ENCODE measurements at regions not wholly inside any gene's neighbourhood (a gene's known extent, or its start where the extent isn't known, plus 50 kb on each side); places are given as distances from the start of the nearest gene placed in this dataset.
"Not testable (repeated sequence)": the region's sequence is repeated elsewhere in the genome, so short reads cannot be mapped to it uniquely, and the experiment has no call there.

- TF ChIP-seq POLR2A (IDR thresholded peaks at IDR 0.05; ENCODE audit: low read depth, low read length): no peak
- DNase-seq (ENCODE audit: insufficient read length, low spot score): no peak
- no peak for FAIRE-seq
These were observed 1117.3 kb downstream of the SORCS3 start for GRCh38 chr10:105758209-105758998.

DNA sequence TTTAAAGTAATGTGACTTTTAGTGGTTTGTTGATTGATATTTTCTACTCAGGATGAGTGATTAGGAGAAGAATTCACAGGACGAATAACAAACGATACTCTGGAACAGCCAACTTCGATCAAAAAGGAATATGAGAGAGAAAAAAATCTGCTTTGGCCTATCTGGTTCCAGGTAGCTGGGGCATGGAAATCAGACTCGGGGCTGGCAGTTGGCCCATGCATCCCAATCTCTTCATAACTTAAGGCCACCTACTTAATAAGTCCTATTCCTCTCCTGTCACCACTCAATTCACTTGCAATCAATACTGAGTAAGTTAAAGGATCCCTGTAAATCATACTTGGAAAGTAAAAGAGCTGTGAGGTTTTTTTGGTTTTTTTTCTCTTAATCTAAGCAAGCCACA, 1116.2 kb downstream of the SORCS3 start:
- DNase-seq (ENCODE audit: insufficient read length, low spot score): no peak
- TF ChIP-seq POLR2A (IDR thresholded peaks at IDR 0.05; ENCODE audit: low read depth, low read length): no peak
- FAIRE-seq: no peak

DNA sequence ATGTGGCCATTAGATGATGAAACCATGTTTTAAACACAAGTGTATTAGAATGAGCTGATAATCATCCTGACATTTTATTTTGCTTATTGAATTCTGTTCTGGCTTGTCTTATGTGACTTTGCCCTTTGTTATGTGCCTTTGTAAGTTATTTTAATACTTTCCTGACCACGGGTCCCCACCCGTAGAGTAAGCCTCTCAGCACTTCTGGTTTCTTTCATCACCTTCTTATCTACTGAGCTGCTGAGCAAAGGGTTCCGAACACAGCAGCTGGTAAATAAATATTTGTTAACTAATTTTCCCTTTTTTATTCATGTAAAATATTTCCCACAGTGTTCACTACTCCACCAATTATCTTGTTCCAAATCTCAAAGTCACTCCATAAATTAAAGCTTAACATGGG, 1115.3 kb downstream of the SORCS3 start:
- FAIRE-seq (no peak), DNase-seq (ENCODE audit: insufficient read length, low spot score) (no peak)
- TF ChIP-seq POLR2A (IDR thresholded peaks at IDR 0.05; ENCODE audit: low read depth, low read length): no peak

- TF ChIP-seq POLR2A (IDR thresholded peaks at IDR 0.05; ENCODE audit: low read depth, low read length): no peak
- DNase-seq (ENCODE audit: insufficient read length, low spot score) (no peak), FAIRE-seq (no peak)
These were observed 1110.6 kb downstream of the SORCS3 start for GRCh38 chr10:105751688-105752087.

- FAIRE-seq (no peak), DNase-seq (ENCODE audit: insufficient read length, low spot score) (no peak)
- TF ChIP-seq POLR2A (IDR thresholded peaks at IDR 0.05; ENCODE audit: low read depth, low read length): no peak
These were observed 1104.6 kb downstream of the SORCS3 start for GRCh38 chr10:105745596-105746148.

DNA sequence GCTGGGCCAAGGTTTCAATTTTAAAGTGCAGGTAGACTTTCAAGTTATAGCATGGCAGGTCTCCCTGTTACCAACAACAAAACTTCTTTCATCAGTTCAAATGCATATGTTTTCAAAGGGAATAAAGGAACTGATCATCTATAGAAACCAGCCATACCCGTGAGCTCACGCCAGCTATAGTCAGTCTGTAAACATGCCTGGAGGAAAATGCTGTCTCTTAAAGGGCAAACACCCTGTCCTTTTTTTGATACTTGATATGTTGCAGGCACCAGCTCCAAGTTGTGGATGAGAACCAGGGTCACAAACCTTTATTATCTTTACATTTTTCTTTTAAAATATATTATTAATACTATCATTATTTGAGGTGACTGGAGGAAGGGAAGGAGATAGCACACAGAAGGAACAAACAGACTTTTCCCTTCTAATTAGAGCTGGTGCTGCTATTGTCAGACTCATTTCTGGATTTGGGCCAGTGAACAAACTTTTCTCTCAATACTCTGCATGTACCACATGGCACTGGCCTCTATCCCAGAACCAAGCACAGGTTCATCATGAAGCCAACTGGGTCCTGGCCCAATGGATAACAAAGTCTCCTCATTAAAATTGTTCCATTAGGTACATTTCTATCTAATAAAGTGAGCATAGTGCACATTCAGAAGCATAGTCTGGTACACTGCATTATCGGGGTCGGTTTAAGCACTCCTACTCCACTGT, 1102.4 kb downstream of the SORCS3 start:
- TF ChIP-seq POLR2A (IDR thresholded peaks at IDR 0.05; ENCODE audit: low read depth, low read length): no peak
- no peak for DNase-seq (ENCODE audit: insufficient read length, low spot score)
- no peak for FAIRE-seq

DNA sequence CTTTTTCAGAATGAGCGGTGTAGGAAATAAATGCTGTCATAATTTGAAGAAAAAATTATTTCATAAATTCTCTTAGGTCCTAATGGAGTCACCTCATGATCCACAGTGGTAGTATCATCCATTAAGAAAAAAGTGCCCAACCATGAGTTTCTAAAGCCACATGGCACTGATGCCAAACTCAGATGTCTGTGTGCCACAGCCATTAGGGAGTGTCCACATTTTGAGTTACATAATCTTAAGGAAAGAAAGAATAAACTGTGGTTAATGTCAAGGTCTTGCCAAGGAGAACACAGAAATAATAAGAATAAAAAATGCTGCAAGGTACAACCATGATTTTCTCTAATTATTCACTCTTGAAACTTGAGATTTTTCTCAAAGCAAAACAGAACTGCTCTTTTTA, 1101.8 kb downstream of the SORCS3 start:
- FAIRE-seq (no peak), DNase-seq (ENCODE audit: insufficient read length, low spot score) (no peak)
- no peak for TF ChIP-seq POLR2A (IDR thresholded peaks at IDR 0.05; ENCODE audit: low read depth, low read length)

- FAIRE-seq: no peak
- no peak for TF ChIP-seq POLR2A (IDR thresholded peaks at IDR 0.05; ENCODE audit: low read depth, low read length)
- no peak for DNase-seq (ENCODE audit: insufficient read length, low spot score)
These were observed 1101.1 kb downstream of the SORCS3 start for GRCh38 chr10:105742184-105742583.

DNA sequence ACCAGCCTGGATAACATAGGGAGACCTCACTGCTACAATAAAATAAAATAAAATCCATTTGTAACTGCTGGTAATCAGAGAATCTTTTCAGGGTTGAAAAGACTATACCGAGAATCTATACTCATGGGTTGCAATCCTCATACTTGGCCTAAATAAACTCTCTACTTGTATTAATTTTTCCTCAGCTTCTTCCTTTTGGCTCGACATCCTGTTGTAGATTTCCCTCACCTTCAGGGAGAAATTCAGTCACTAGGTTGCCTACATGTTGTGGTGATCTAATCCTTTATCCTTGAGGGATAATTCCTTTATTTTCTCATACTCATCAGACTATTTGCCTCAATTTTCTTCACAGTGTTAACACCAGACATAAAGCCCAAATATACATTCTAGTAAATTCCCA, 1093.4 kb downstream of the SORCS3 start:
- FAIRE-seq (no peak), DNase-seq (ENCODE audit: insufficient read length, low spot score) (no peak)
- no peak for TF ChIP-seq POLR2A (IDR thresholded peaks at IDR 0.05; ENCODE audit: low read depth, low read length)

- DNase-seq (ENCODE audit: insufficient read length, low spot score): no peak
- no peak for FAIRE-seq
- no peak for TF ChIP-seq POLR2A (IDR thresholded peaks at IDR 0.05; ENCODE audit: low read depth, low read length)
These were observed 1092.8 kb downstream of the SORCS3 start for GRCh38 chr10:105733924-105734323.

DNA sequence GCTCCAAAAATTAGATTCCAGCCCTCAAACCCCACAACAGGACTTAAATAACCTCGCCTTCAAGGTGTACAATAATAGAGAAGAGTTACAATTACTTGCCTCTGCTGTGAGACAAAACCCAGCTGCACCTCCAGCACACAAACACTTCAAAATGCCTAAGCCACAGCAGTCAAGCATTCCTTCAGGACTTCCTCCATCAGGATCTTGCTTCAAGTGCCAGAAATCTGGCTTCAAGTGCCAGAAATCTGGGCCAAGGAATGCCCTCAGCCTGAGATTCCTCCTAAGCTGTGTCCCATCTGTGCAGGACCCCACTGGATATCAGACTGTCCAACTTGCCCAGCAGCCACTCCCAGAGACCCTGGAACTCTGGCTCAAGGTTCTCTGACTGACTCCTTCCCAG, 1088.3 kb downstream of the SORCS3 start:
- TF ChIP-seq POLR2A (IDR thresholded peaks at IDR 0.05; ENCODE audit: low read depth, low read length): no peak
- no peak for DNase-seq (ENCODE audit: insufficient read length, low spot score)
- FAIRE-seq: no peak

DNA sequence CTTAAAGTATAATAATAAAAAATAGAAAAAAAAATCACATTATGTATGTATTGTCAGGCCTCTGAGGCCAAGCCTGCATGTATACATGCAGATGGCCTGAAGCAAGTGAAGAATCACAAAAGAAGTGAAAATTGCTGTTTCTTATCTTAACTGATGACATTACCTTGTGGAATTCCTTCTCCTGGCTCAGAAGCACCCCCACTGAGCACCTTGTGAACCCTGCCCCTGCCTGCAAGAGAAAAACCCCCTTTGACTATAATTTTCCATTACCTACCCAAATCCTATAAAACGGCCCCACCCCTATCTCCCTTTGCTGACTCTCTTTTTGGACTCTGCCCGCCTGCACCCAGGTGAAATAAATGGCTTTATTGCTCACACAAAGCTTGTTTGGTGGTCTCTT, 1086.5 kb downstream of the SORCS3 start:
- FAIRE-seq; DNase-seq (ENCODE audit: insufficient read length, low spot score): not testable (repeated sequence)

GRCh38 chr10:105727131-105727530, 1086.0 kb downstream of the SORCS3 start:
- DNase-seq (ENCODE audit: insufficient read length, low spot score) (no peak), FAIRE-seq (no peak)
- no peak for TF ChIP-seq POLR2A (IDR thresholded peaks at IDR 0.05; ENCODE audit: low read depth, low read length)

DNA sequence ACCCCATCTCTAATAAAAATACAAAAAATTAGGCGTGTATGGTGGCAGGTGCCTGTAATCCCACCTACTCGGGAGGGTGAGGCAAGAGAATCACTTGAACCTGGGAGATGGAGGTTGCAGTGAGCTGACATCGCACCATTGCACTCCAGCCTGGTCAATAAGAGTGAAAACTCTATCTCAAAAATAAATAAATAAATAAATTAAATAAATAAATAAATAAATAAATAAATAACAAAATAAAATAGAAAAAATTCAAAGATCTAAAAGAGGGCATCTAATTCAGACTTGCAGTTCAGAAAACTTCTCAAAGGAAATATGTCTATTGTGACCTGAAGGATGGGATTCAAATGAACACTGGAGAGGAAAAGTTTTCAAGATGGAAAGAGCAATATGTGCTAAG, 1085.1 kb downstream of the SORCS3 start:
- no peak for FAIRE-seq
- DNase-seq (ENCODE audit: insufficient read length, low spot score): no peak
- TF ChIP-seq POLR2A (IDR thresholded peaks at IDR 0.05; ENCODE audit: low read depth, low read length): no peak

- FAIRE-seq (no peak), DNase-seq (ENCODE audit: insufficient read length, low spot score) (no peak)
- TF ChIP-seq POLR2A (IDR thresholded peaks at IDR 0.05; ENCODE audit: low read depth, low read length): no peak
These were observed 1083.9 kb downstream of the SORCS3 start for GRCh38 chr10:105725007-105725406.

Measured in H54 (cell line).